ENCODE measurements at regions not wholly inside any gene's neighbourhood (a gene's known extent, or its start where the extent isn't known, plus 50 kb on each side); places are given as distances from the start of the nearest gene placed in this dataset.

DNA sequence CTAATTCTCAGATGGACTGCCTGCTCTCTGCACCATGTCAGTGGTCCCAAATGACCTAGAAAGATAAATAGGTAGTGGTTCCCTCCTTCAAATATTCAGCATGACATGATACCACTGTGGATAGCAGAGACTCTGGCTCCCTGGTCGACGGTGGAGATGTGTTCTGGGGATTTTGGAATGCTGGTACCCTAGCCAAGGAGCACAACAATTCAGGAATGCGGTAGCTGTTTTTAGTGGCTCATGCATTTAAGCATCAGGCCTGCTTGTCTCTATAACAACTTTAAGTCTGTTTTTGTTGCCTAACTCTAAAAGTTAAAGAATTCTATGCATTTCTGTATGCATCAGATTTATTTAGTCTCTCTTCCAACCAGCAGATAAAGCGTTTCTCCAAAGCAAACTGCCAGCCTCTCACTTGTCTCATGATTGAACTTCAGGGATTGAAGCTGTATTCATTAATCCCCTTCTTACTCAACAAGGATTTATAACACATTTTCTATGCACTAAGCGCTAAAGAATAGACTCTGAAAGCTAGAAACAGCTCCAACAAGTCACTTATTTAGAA is 164.9 kb upstream of the BMP4 start:
- ChIA-PET POLR2A (no interaction called here), CTCF (interaction anchor here (0.6 kb wide), 1 partner anchor 53 kb away, joined by 3 read pairs; no protein-coding TSS in a partner anchor)
- TF ChIP-seq RFX5 (IDR thresholded peaks at IDR 0.05; ENCODE audit: low read length) = no peak
- TF ChIP-seq TCF12 (IDR thresholded peaks at IDR 0.05) = no peak
- no peak for TF ChIP-seq SIN3A (IDR thresholded peaks at IDR 0.05; ENCODE audit: borderline replicate concordance, low read depth, low read length)
- no peak for TF ChIP-seq GABPA (IDR thresholded peaks at IDR 0.05; ENCODE audit: low read depth)
- TF ChIP-seq, protein P1, sequence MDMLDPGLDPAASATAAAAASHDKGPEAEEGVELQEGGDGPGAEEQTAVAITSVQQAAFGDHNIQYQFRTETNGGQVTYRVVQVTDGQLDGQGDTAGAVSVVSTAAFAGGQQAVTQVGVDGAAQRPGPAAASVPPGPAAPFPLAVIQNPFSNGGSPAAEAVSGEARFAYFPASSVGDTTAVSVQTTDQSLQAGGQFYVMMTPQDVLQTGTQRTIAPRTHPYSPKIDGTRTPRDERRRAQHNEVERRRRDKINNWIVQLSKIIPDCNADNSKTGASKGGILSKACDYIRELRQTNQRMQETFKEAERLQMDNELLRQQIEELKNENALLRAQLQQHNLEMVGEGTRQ (IDR thresholded peaks at IDR 0.05; ENCODE audit: borderline replicate concordance, low read depth, low read length) = no peak
- TF ChIP-seq JUND (IDR thresholded peaks at IDR 0.05) = no peak
- no peak for TF ChIP-seq POLR2AphosphoS5 (IDR thresholded peaks at IDR 0.05; ENCODE audit: low read depth, low read length)
- TF ChIP-seq TEAD4 (IDR thresholded peaks at IDR 0.05; ENCODE audit: borderline replicate concordance, insufficient read depth) = no peak
- TF ChIP-seq EZH2phosphoT487 (IDR thresholded peaks at IDR 0.05; ENCODE audit: borderline replicate concordance, low read depth) = no peak
- TF ChIP-seq TAF1 (IDR thresholded peaks at IDR 0.05; ENCODE audit: borderline replicate concordance, low read depth, low read length) = no peak
- TF ChIP-seq, protein P2, sequence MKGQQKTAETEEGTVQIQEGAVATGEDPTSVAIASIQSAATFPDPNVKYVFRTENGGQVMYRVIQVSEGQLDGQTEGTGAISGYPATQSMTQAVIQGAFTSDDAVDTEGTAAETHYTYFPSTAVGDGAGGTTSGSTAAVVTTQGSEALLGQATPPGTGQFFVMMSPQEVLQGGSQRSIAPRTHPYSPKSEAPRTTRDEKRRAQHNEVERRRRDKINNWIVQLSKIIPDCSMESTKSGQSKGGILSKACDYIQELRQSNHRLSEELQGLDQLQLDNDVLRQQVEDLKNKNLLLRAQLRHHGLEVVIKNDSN (IDR thresholded peaks at IDR 0.05; ENCODE audit: borderline replicate concordance, low read depth) = no peak
- TF ChIP-seq RCOR1 (IDR thresholded peaks at IDR 0.05; ENCODE audit: low read length) = no peak
- TF ChIP-seq GATA2 (CRISPR knock-in tag; IDR thresholded peaks at IDR 0.05) = no peak
- no peak for TF ChIP-seq ELF1 (IDR thresholded peaks at IDR 0.05)
- no peak for TF ChIP-seq MXI1 (IDR thresholded peaks at IDR 0.05; ENCODE audit: low read depth, low read length)
- no peak for TF ChIP-seq EP300 (IDR thresholded peaks at IDR 0.05; ENCODE audit: borderline replicate concordance in 1 of 2, low read depth in 1 of 2, low read length in 1 of 2)
- no peak for TF ChIP-seq NRF1 (IDR thresholded peaks at IDR 0.05; ENCODE audit: low read depth, low read length)
- TF ChIP-seq RXRA (IDR thresholded peaks at IDR 0.05; ENCODE audit: borderline replicate concordance, low read depth) = no peak

DNA sequence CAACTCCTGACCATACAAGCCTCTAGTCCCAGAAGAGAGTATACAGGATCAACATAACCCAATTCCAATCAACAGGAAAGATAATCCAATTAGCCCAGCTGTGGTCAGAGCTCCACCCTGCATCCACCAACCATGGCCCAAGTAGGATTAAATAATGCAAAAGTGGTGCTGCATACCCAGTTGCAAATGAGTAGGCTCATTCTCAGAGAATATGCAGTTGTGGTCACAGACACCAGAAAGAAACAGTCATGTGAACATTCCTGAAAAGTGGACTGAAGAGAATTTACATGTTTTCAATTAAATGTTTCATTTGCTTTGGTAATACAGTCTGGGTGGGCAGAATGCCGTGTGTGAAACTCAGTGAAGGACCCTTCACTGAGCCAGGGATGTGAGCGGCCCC is 167.2 kb upstream of the BMP4 start:
- Histone ChIP-seq H2AFZ (ENCODE audit: low read depth) (no peak overlapping the region), H3K9me2 (no peaks in the 10 kb centered on the region), H3K4me3 (ENCODE audit: low read depth in 2 of 2, low read length in 1 of 2) (no peak overlapping the region), H3F3A (replicated peaks; ENCODE audit: insufficient read depth) (no peaks in the 10 kb centered on the region), H3K9me3 (no peaks in the 10 kb centered on the region), H3K79me2 (ENCODE audit: insufficient read depth) (no peaks in the 10 kb centered on the region), H3K36me3 (replicated peaks in 1 of 2; ENCODE audit: control insufficient read depth in 1 of 2, insufficient read depth in 2 of 2, low read length in 1 of 2) (no peaks in the 10 kb centered on the region), H3K27ac (ENCODE audit: low read depth in 2 of 2, low read length in 1 of 2) (no peak overlapping the region), H3K9ac (no peak overlapping the region), H3K4me1 (ENCODE audit: control insufficient read depth in 1 of 2, insufficient read depth in 2 of 2, low read depth in 1 of 2, low read length in 1 of 2) (no peaks in the 10 kb centered on the region), H3K4me2 (no peak overlapping the region), H3K27me3 (ENCODE audit: insufficient read depth) (no peaks in the 10 kb centered on the region), H4K20me1 (ENCODE audit: insufficient read depth) (no peaks in the 10 kb centered on the region)
- CTCF ChIA-PET = no interaction called here
- no peak for TF ChIP-seq EP300 (IDR thresholded peaks at IDR 0.05; ENCODE audit: borderline replicate concordance in 1 of 2, low read depth in 1 of 2, low read length in 1 of 2)
- TF ChIP-seq GATA2 (CRISPR knock-in tag; IDR thresholded peaks at IDR 0.05) = no peak
- TF ChIP-seq, protein P2 (IDR thresholded peaks at IDR 0.05; ENCODE audit: borderline replicate concordance, low read depth) = no peak
- WGBS (ENCODE audit: low lambda C conversion rate) = 48% methylated on average over 2 of the region's 2 CpGs
- no peak for DNase-seq
- POLR2A ChIA-PET = no interaction called here

More for the DNA sequence above, 164.9 kb upstream of the BMP4 start:
- Histone ChIP-seq H2AFZ (ENCODE audit: low read depth) (no peak overlapping the region), H3K27ac (ENCODE audit: low read depth in 2 of 2, low read length in 1 of 2) (no peak overlapping the region), H3K4me2 (no peak overlapping the region), H3F3A (replicated peaks; ENCODE audit: insufficient read depth) (peaks cover 15% of the 10 kb centered on the region), H3K27me3 (ENCODE audit: insufficient read depth) (no peaks in the 10 kb centered on the region), H3K9me3 (no peaks in the 10 kb centered on the region), H3K9ac (no peak overlapping the region), H3K9me2 (no peaks in the 10 kb centered on the region), H4K20me1 (ENCODE audit: insufficient read depth) (no peaks in the 10 kb centered on the region), H3K36me3 (replicated peaks in 1 of 2; ENCODE audit: control insufficient read depth in 1 of 2, insufficient read depth in 2 of 2, low read length in 1 of 2) (no peaks in the 10 kb centered on the region), H3K79me2 (ENCODE audit: insufficient read depth) (no peaks in the 10 kb centered on the region), H3K4me3 (ENCODE audit: low read depth in 2 of 2, low read length in 1 of 2) (no peak overlapping the region), H3K4me1 (ENCODE audit: control insufficient read depth in 1 of 2, insufficient read depth in 2 of 2, low read depth in 1 of 2, low read length in 1 of 2) (peaks cover 0 to 10% of the 10 kb centered on the region in 2 experiments; a peak in 1 of 4 replicates)
- DNase-seq = no peak
- 73% methylated on average over 4 of the region's 5 CpGs for WGBS (ENCODE audit: low lambda C conversion rate)

All from SK-N-SH (cell line).